T-helper 2 cell treated with Interferon-gamma antibody and Interleukin-4, amounts not matched to agents 5 μg/mL and 100 μg/mL, for 36 hours (primary cell): ENCODE measurements at regions not wholly inside any gene's neighbourhood (a gene's known extent, or its start where the extent isn't known, plus 50 kb on each side); places are given as distances from the start of the nearest gene placed in this dataset.

Experiments
- DNase-seq: peaks from one replicate; pipeline ENCODE4 v3.0.0; 2021; ENCODE audit warnings: low spot score
- H3K27ac Mint-ChIP-seq: one replicate; pipeline ENCODE4 v1.8.0; 2021; ENCODE audit warnings: mild to moderate bottlenecking, mixed read lengths
- H3K27me3 Mint-ChIP-seq: one replicate; pipeline ENCODE4 v1.8.0; 2021; ENCODE audit warnings: low read depth, mixed read lengths
- H3K36me3 Mint-ChIP-seq: one replicate; pipeline ENCODE4 v1.8.0; 2021; ENCODE audit warnings: low read depth, mixed read lengths
- H3K4me1 Mint-ChIP-seq: one replicate; pipeline ENCODE4 v1.8.0; 2021; ENCODE audit warnings: low read depth, mixed read lengths
- H3K4me3 Mint-ChIP-seq: one replicate; pipeline ENCODE4 v1.8.0; 2022; ENCODE audit warnings: mild to moderate bottlenecking, moderate library complexity, mixed read lengths
- H3K9me3 Mint-ChIP-seq: one replicate; pipeline ENCODE4 v1.8.0; 2021; ENCODE audit warnings: mixed read lengths

DNA sequence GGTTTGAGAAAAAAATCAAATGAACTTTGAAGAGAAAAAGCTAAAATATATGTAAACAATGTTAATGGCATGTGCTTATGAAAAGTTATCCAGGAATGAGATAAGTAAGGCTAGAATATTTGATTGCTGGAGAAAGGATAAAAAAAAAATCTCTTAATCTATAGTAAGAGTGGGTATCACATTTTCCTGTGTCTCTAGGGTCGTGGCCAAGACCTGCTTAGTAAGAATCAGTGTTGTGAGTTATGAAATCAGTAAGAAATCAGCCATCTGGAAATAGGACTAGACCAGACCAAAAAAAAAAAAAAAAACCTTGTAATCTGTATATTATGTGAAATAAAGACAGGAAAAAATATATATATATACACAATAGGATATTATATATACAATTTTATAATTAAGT lies 1153.9 kb downstream of the CDH11 start:
- no peaks in the 10 kb centered on the region for H3K27me3 Mint-ChIP-seq
- no peak overlapping the region for H3K27ac Mint-ChIP-seq
- H3K4me1 Mint-ChIP-seq, result no peaks in the 10 kb centered on the region
- no peak overlapping the region for H3K4me3 Mint-ChIP-seq
- no peak for DNase-seq
- H3K9me3 Mint-ChIP-seq, result peaks cover 29% of the 10 kb centered on the region
- H3K36me3 Mint-ChIP-seq, result no peaks in the 10 kb centered on the region

DNA sequence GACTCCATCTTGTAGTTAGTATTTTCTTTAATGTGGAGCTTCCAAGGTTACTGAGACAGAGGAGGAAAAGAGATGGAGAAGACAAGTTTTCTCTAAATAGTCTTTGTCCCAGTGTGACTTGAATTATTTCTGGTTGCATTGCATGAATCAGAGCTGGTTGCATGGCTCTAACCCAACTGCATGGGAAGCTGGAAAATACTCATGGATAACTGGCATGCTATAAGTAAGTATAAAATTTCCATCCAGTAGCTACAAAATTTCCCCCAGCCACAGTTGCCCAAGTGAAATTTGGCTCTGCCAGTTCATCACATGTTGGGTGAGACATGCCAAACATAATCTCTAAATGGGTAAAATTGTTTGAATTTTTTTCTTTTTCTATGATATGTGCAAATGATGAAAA lies 1161.5 kb downstream of the CDH11 start:
- no peaks in the 10 kb centered on the region for H3K27me3 Mint-ChIP-seq
- peaks cover 51% of the 10 kb centered on the region for H3K9me3 Mint-ChIP-seq
- no peaks in the 10 kb centered on the region for H3K4me1 Mint-ChIP-seq
- H3K36me3 Mint-ChIP-seq, result no peaks in the 10 kb centered on the region
- no peak overlapping the region for H3K27ac Mint-ChIP-seq
- H3K4me3 Mint-ChIP-seq, result no peak overlapping the region
- no peak for DNase-seq

DNA sequence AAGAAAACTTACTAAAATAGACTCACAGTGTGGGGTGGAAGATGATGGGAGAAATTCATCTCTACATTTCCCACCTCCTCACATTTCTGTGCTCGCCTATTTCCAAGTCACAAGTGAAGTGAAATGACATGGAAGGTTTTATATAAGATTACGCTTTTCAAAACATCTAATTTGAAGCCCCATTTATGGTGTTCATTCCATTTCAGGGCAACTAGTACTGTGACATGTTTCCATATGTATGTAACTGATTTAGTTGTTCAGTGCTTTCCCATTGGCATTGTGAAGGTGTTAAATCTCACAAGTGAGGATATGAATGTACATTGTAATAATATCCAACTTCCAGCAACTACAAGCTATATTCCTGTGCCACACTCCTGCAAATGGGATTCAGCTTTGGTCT lies 1174.8 kb downstream of the CDH11 start:
- Mint-ChIP-seq H3K9me3 (peaks cover 26% of the 10 kb centered on the region), H3K36me3 (no peaks in the 10 kb centered on the region), H3K4me1 (no peaks in the 10 kb centered on the region), H3K27ac (no peak overlapping the region), H3K27me3 (no peaks in the 10 kb centered on the region), H3K4me3 (no peak overlapping the region)
- DNase-seq, result no peak

DNA sequence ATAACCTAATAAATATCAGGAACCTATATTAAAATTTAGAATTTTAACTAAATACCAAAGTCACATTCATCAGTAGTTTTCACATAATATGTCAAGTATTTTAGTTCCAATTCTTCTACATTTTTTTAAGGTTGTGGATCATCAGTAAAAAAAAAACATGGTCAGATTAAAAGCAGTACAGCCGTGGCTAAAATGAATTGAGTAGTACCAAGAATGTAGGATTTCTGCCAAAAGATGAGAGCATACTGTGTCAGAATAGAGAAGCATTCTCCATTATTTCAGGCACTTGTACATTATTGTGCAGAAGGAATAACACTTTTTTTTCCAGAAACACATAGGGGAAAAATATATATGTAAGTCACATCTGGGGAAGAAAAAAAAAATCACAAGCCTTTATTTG lies 1176.1 kb downstream of the CDH11 start:
- Mint-ChIP-seq H3K9me3 (peaks cover 34% of the 10 kb centered on the region), H3K27ac (no peak overlapping the region), H3K36me3 (no peaks in the 10 kb centered on the region), H3K4me3 (no peak overlapping the region), H3K4me1 (no peaks in the 10 kb centered on the region), H3K27me3 (no peaks in the 10 kb centered on the region)
- no peak for DNase-seq

DNA sequence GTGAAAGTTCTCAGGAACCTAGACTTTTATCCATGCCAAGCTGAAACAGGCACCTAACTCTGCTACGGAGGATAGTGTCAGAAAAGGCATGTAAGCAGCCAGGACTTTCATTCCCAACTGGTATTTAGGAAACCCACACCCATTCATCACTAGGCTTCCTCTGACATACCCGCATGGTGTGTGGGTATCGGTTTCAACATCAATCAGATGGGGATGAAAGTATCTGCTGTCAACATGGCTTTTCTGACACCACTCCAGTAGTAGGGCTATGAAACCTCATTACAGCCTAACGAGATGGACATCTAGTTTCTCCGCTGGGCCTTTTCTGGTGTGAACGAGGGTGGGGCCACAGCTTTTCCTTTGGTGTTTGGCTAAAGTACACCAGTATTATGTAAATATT lies 1178.3 kb downstream of the CDH11 start:
- Mint-ChIP-seq H3K27me3 (no peaks in the 10 kb centered on the region), H3K9me3 (peaks cover 46% of the 10 kb centered on the region), H3K4me1 (no peaks in the 10 kb centered on the region), H3K27ac (no peak overlapping the region), H3K36me3 (no peaks in the 10 kb centered on the region), H3K4me3 (no peak overlapping the region)
- DNase-seq, result no peak

DNA sequence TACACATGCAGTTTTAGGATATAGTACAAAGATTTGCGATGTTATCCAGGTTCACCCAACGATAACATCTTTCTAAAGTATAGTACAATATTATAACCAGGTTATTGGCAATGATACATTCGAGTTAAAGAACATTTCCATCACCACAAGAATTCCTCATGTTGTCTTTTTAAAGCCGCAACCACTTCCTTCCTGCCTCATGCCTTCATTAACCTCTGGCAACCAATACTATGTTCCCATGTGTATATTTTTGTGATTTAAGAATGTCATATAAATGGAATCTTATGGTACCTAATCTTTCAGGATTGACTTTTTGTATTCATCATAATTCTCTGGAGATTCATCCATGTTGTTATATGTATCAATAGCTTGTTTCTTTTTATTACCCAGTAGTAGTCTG lies 1183.2 kb downstream of the CDH11 start:
- H3K9me3 Mint-ChIP-seq, result peaks cover 58% of the 10 kb centered on the region
- no peaks in the 10 kb centered on the region for H3K36me3 Mint-ChIP-seq
- no peak for DNase-seq
- H3K4me3 Mint-ChIP-seq, result no peak overlapping the region
- H3K4me1 Mint-ChIP-seq, result no peaks in the 10 kb centered on the region
- no peak overlapping the region for H3K27ac Mint-ChIP-seq
- H3K27me3 Mint-ChIP-seq, result no peaks in the 10 kb centered on the region

DNA sequence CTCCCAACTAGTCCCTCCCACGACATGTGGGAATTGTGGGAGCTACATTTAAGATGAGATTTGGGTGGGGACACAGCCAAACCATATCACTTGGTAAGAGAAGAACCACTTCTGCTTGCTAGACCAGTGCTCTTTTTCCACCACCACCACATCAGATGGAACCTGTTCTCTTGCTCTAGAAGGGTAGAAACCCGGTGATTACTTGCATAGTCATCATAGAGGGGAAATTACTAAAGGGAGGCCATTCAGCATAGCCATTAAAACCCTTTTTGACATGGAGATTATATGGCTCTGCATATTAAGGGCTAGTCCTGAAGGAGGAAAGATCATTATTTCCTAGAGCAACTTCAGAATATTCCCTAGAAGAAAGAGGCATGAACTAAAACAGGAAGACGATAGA lies 1188.0 kb downstream of the CDH11 start:
- Mint-ChIP-seq H3K27me3 (no peaks in the 10 kb centered on the region), H3K9me3 (peaks cover 34% of the 10 kb centered on the region), H3K4me3 (no peak overlapping the region), H3K27ac (no peak overlapping the region), H3K4me1 (no peaks in the 10 kb centered on the region), H3K36me3 (no peaks in the 10 kb centered on the region)
- no peak for DNase-seq

DNA sequence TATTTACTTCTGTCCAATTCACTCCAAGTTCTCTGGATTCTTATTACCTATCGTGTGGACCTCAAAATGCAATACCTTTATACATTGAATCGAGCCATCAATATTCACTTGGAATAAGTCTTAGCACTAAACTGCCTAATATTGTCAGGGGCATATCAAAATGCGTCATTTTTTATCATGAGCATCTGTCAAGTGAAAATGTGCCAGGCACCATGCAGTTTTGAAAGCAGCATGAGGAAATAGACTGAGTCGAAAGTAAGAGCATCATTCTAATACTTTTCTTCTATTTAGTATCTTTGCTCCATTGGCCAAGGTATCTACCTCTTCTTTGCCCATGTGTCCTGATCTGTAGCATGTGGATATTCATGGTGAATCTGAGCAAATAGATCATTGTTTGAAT lies 1193.4 kb downstream of the CDH11 start:
- no peak overlapping the region for H3K27ac Mint-ChIP-seq

DNA sequence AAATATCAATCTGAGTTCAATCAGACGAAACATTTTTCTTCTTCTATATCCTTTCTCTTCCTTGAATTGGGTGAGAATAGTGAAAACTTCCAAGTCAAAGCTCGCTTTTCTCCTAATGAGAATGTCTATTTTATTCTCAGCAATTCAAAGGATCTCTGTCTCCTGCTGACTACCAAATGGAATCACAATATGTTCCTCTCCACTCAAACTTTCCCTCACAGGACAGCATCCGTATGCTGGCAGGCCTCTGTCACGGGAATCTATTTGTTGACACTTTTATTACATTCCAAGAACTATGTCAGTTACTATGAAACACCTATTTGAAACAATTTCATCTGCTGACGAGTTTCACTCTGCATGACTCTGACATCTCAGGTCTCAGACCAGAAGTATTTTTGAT lies 1196.6 kb downstream of the CDH11 start:
- no peak for DNase-seq
- H3K27me3 Mint-ChIP-seq, result no peaks in the 10 kb centered on the region

More for the DNA sequence above, 1193.4 kb downstream of the CDH11 start:
- Mint-ChIP-seq H3K4me1 (no peaks in the 10 kb centered on the region), H3K27me3 (no peaks in the 10 kb centered on the region), H3K9me3 (peaks cover 46% of the 10 kb centered on the region), H3K36me3 (no peaks in the 10 kb centered on the region), H3K4me3 (no peak overlapping the region)
- no peak for DNase-seq

DNA sequence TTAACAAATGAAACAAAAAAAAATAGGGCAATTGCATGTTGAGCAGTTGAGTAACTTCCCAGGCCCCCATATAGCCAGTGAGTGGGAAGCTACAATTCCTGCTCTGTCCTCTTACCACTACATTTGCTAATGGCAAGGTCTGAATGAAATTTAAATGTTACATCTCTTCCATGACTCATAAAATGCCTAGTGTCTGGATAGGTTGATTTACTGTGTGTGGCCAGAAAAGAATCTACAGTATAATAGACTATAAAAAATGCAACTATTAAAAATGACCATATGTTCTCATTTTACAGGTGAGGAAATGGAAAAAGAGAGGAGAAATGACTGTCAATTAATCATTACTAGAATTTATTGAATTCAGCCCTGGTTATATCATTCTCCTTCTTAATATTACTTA lies 1199.3 kb downstream of the CDH11 start:
- no peak overlapping the region for H3K4me3 Mint-ChIP-seq
- H3K9me3 Mint-ChIP-seq, result peaks cover 54% of the 10 kb centered on the region
- H3K4me1 Mint-ChIP-seq, result no peaks in the 10 kb centered on the region
- H3K27ac Mint-ChIP-seq, result no peak overlapping the region
- H3K27me3 Mint-ChIP-seq, result no peaks in the 10 kb centered on the region
- DNase-seq, result no peak
- no peaks in the 10 kb centered on the region for H3K36me3 Mint-ChIP-seq

More for the DNA sequence above, 1196.6 kb downstream of the CDH11 start:
- Mint-ChIP-seq H3K27ac (no peak overlapping the region), H3K4me3 (no peak overlapping the region), H3K4me1 (no peaks in the 10 kb centered on the region), H3K36me3 (no peaks in the 10 kb centered on the region), H3K9me3 (peaks cover 51% of the 10 kb centered on the region)

DNA sequence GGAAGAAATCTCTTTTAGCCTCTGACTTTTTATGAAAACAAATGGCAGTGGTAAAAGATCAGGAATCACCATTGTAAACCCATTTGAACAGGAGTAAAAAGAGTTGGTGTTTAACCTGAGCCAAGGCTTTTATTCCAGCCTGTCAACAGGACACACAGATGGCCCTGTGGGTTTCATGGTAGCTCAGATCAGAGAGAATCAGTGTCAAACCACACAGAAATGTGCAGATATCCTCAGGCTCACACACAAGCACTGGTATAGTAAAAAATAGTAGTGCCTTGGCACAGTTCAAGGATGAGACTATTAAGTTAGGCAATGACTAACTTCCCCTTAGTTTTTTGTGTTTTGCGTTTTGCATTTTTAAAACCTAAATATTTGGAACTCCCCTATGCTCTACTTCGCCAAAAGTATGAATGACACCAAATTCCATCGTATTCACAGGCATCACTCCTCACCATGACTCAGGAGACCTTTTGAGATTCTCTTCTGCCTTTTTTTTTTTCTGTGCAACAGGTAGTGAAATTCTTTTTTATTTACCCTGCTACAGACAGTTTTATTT lies 1200.0 kb downstream of the CDH11 start:
- Mint-ChIP-seq H3K4me1 (no peaks in the 10 kb centered on the region), H3K36me3 (no peaks in the 10 kb centered on the region), H3K4me3 (no peak overlapping the region), H3K27me3 (no peaks in the 10 kb centered on the region), H3K27ac (no peak overlapping the region), H3K9me3 (peaks cover 62% of the 10 kb centered on the region)
- no peak for DNase-seq

DNA sequence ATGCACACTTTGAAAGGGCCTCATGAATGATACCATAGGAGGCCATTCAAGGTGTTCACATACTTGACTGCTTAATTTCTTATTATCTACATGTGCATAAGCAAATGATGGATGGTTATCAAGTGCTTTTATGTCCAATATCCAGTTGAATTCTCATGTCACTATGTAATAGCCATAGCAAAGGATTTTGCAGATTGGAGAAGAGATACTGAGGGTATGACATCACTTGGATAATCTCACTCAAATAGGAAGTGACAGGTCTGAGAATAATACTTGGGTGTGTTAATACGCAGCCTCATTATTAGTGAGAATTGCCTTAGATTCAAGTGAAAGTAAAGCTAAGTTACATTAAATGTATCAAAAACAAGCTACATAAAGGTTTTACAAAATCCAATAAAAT lies 1208.6 kb downstream of the CDH11 start:
- Mint-ChIP-seq H3K9me3 (peaks cover 51% of the 10 kb centered on the region), H3K4me3 (no peak overlapping the region), H3K27ac (no peak overlapping the region), H3K4me1 (no peaks in the 10 kb centered on the region), H3K36me3 (no peaks in the 10 kb centered on the region), H3K27me3 (no peaks in the 10 kb centered on the region)
- no peak for DNase-seq

DNA sequence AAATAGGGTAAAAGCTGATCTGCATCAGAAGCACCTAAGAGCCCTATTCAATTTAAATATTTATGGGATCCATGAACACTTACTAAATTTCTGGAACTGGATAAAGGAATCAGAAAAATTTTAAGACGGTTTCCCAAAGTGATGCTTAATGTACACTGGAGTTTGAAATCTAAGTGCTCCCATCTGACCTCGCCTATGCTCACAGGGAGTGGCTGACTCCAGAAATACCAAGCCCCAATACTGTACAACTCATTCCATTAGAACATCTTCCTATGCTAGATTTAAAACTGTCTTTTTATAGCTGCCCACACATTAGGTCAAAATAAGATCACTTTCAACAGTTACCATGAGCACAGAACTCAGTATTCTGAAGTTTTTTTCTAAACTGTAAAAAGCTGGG lies 1214.6 kb downstream of the CDH11 start:
- Mint-ChIP-seq H3K9me3 (peaks cover 52% of the 10 kb centered on the region), H3K4me1 (no peaks in the 10 kb centered on the region), H3K27me3 (no peaks in the 10 kb centered on the region), H3K27ac (no peak overlapping the region), H3K4me3 (no peak overlapping the region), H3K36me3 (no peaks in the 10 kb centered on the region)
- no peak for DNase-seq

DNA sequence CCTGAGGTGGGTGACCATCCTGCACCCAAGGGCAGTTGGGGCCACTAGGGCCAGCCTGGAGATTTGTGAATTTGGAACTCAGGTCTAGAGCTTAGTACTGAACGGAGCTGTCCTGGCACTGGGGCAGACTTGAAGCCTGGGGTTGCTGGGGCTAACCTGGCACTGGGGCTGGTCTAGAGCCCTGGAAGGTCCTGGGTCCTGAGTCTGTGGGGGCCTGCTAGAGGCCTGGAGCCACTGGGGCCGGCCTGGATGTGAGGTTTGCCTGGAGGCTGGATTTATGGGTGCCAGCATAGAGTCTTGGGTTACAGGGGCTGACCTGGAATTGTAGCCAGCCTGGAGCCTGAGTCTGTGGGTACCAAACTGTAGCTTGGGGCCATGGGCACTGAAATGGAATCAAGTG lies 1216.9 kb downstream of the CDH11 start:
- no peak for DNase-seq
- H3K4me1 Mint-ChIP-seq, result no peaks in the 10 kb centered on the region
- H3K36me3 Mint-ChIP-seq, result no peaks in the 10 kb centered on the region
- no peak overlapping the region for H3K27ac Mint-ChIP-seq
- H3K9me3 Mint-ChIP-seq, result peaks cover 46% of the 10 kb centered on the region
- H3K4me3 Mint-ChIP-seq, result no peak overlapping the region
- no peaks in the 10 kb centered on the region for H3K27me3 Mint-ChIP-seq

DNA sequence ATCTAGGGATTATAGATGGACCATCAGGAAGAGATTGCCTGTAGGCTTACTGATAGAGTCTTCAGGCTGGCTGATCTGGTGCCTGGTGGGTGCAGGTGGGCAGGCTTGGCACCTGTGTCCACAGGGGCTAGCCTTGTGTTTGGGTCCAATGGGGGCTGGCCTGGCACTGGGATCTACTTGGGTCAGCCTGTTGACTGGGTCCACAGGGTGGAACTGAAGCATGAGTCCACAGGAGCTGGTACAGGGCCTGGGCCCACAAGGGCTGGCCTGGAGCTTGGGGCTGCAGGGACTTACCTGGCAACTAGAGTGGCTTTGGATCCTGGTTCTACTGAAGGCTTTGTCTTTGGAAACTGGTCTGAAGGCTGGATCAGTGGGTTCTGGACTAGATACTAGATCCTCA lies 1217.7 kb downstream of the CDH11 start:
- no peak for DNase-seq
- Mint-ChIP-seq H3K27me3 (no peaks in the 10 kb centered on the region), H3K9me3 (peaks cover 48% of the 10 kb centered on the region), H3K4me3 (no peak overlapping the region), H3K27ac (no peak overlapping the region), H3K4me1 (no peaks in the 10 kb centered on the region), H3K36me3 (no peaks in the 10 kb centered on the region)
